ENCODE measurements at regions not wholly inside any gene's neighbourhood (a gene's known extent, or its start where the extent isn't known, plus 50 kb on each side); places are given as distances from the start of the nearest gene placed in this dataset.

- no peak for DNase-seq
- TF ChIP-seq GATA1 (IDR thresholded peaks at IDR 0.05; ENCODE audit: low read depth, low read length) (no peak), POLR2A (IDR thresholded peaks at IDR 0.05; ENCODE audit: low read length) (no peak)
These were observed 403.6 kb downstream of the PDGFC start for GRCh38 chr4:156568041-156568440.

GRCh38 chr4:156560701-156561100, 410.9 kb downstream of the PDGFC start:
- TF ChIP-seq POLR2A (IDR thresholded peaks at IDR 0.05; ENCODE audit: low read length) (no peak), GATA1 (IDR thresholded peaks at IDR 0.05; ENCODE audit: low read depth, low read length) (no peak)
- DNase-seq = no peak

- no peak for TF ChIP-seq POLR2A (IDR thresholded peaks at IDR 0.05; ENCODE audit: low read length)
- TF ChIP-seq GATA1 (IDR thresholded peaks at IDR 0.05; ENCODE audit: low read depth, low read length) = no peak
- no peak for DNase-seq
These were observed 412.3 kb downstream of the PDGFC start for GRCh38 chr4:156559346-156559745.

- TF ChIP-seq GATA1 (IDR thresholded peaks at IDR 0.05; ENCODE audit: low read depth, low read length) = no peak
- no peak for TF ChIP-seq POLR2A (IDR thresholded peaks at IDR 0.05; ENCODE audit: low read length)
- no peak for DNase-seq
These were observed 413.1 kb downstream of the PDGFC start for GRCh38 chr4:156558373-156559025.

- DNase-seq = no peak
- TF ChIP-seq POLR2A (IDR thresholded peaks at IDR 0.05; ENCODE audit: low read length) (no peak), GATA1 (IDR thresholded peaks at IDR 0.05; ENCODE audit: low read depth, low read length) (no peak)
These were observed 413.7 kb downstream of the PDGFC start for GRCh38 chr4:156557920-156558319.

- DNase-seq = no peak
- TF ChIP-seq POLR2A (IDR thresholded peaks at IDR 0.05; ENCODE audit: low read length) (no peak), GATA1 (IDR thresholded peaks at IDR 0.05; ENCODE audit: low read depth, low read length) (no peak)
These were observed 415.3 kb downstream of the PDGFC start for GRCh38 chr4:156556336-156556735.

- no peak for TF ChIP-seq GATA1 (IDR thresholded peaks at IDR 0.05; ENCODE audit: low read depth, low read length)
- TF ChIP-seq POLR2A (IDR thresholded peaks at IDR 0.05; ENCODE audit: low read length) = no peak
- DNase-seq = no peak
These were observed 417.9 kb downstream of the PDGFC start for GRCh38 chr4:156553659-156554058.

- DNase-seq = no peak
- TF ChIP-seq POLR2A (IDR thresholded peaks at IDR 0.05; ENCODE audit: low read length) (no peak), GATA1 (IDR thresholded peaks at IDR 0.05; ENCODE audit: low read depth, low read length) (no peak)
These were observed 423.7 kb downstream of the PDGFC start for GRCh38 chr4:156547891-156548290.

GRCh38 chr4:156547439-156547838, 424.2 kb downstream of the PDGFC start:
- no peak for TF ChIP-seq GATA1 (IDR thresholded peaks at IDR 0.05; ENCODE audit: low read depth, low read length)
- TF ChIP-seq POLR2A (IDR thresholded peaks at IDR 0.05; ENCODE audit: low read length) = no peak
- DNase-seq = no peak

- DNase-seq = no peak
These were observed 426.4 kb downstream of the PDGFC start for GRCh38 chr4:156545003-156545785.

GRCh38 chr4:156539376-156539775, 432.2 kb downstream of the PDGFC start:
- TF ChIP-seq POLR2A (IDR thresholded peaks at IDR 0.05; ENCODE audit: low read length) (no peak), GATA1 (IDR thresholded peaks at IDR 0.05; ENCODE audit: low read depth, low read length) (no peak)
- no peak for DNase-seq

More at GRCh38 chr4:156545003-156545785, 426.4 kb downstream of the PDGFC start:
- no peak for TF ChIP-seq GATA1 (IDR thresholded peaks at IDR 0.05; ENCODE audit: low read depth, low read length)
- no peak for TF ChIP-seq POLR2A (IDR thresholded peaks at IDR 0.05; ENCODE audit: low read length)

- no peak for TF ChIP-seq POLR2A (IDR thresholded peaks at IDR 0.05; ENCODE audit: low read length)
- no peak for TF ChIP-seq GATA1 (IDR thresholded peaks at IDR 0.05; ENCODE audit: low read depth, low read length)
- DNase-seq = no peak
These were observed 432.8 kb downstream of the PDGFC start for GRCh38 chr4:156538651-156539257.

GRCh38 chr4:156538210-156538609, 433.4 kb downstream of the PDGFC start:
- TF ChIP-seq GATA1 (IDR thresholded peaks at IDR 0.05; ENCODE audit: low read depth, low read length) (no peak), POLR2A (IDR thresholded peaks at IDR 0.05; ENCODE audit: low read length) (no peak)

GRCh38 chr4:156537286-156537685, 434.3 kb downstream of the PDGFC start:
- no peak for DNase-seq
- TF ChIP-seq POLR2A (IDR thresholded peaks at IDR 0.05; ENCODE audit: low read length) (no peak), GATA1 (IDR thresholded peaks at IDR 0.05; ENCODE audit: low read depth, low read length) (no peak)

More at GRCh38 chr4:156538210-156538609, 433.4 kb downstream of the PDGFC start:
- no peak for DNase-seq
